HUES6 (cell line): ENCODE measurements at regions not wholly inside any gene's neighbourhood (a gene's known extent, or its start where the extent isn't known, plus 50 kb on each side); places are given as distances from the start of the nearest gene placed in this dataset.

Source experiments
- H3K27ac ChIP-seq: 2 replicates; pipeline ENCODE4 v1.7.0; 2013; ENCODE audit warnings: low read depth, mild to moderate bottlenecking, low read length, inconsistent platforms
- H3K27me3 ChIP-seq: 2 replicates; pipeline ENCODE4 v1.6.1; 2013; ENCODE audit warnings: low read length; ENCODE audit not compliant: control insufficient read depth, insufficient read depth
- H3K36me3 ChIP-seq: 2 replicates; pipeline ENCODE4 v1.6.1; 2013; ENCODE audit warnings: low read length; ENCODE audit not compliant: control insufficient read depth, insufficient read depth
- H3K4me1 ChIP-seq: 2 replicates; pipeline ENCODE4 v1.6.1; 2013; ENCODE audit warnings: low read length; ENCODE audit not compliant: control insufficient read depth, insufficient read depth
- H3K4me3 ChIP-seq: 2 replicates; pipeline ENCODE4 v1.5.1; 2013; ENCODE audit warnings: low read depth, low read length
- H3K9ac ChIP-seq: one replicate; pipeline ENCODE4 v1.6.1; 2013; ENCODE audit warnings: mild to moderate bottlenecking, low read length
- H3K9me3 ChIP-seq: 2 replicates; pipeline ENCODE4 v1.6.1; 2013; ENCODE audit warnings: low read depth, low read length; ENCODE audit not compliant: control insufficient read depth, insufficient read depth

GRCh38 chr7:18222636-18223035 is 195.0 kb upstream of the PRPS1L1 start:
- Histone ChIP-seq H3K27ac (no peak overlapping the region), H3K9me3 (no peaks in the 10 kb centered on the region), H3K9ac (no peak overlapping the region), H3K27me3 (no peaks in the 10 kb centered on the region), H3K36me3 (no peaks in the 10 kb centered on the region), H3K4me3 (no peak overlapping the region), H3K4me1 (no peaks in the 10 kb centered on the region)

- no peaks in the 10 kb centered on the region for H3K9me3 ChIP-seq
- no peak overlapping the region for H3K4me3 ChIP-seq
- no peak overlapping the region for H3K9ac ChIP-seq
- H3K36me3 ChIP-seq, result no peaks in the 10 kb centered on the region
- no peak overlapping the region for H3K27ac ChIP-seq
- no peaks in the 10 kb centered on the region for H3K27me3 ChIP-seq
- no peaks in the 10 kb centered on the region for H3K4me1 ChIP-seq
Measured at GRCh38 chr7:18224138-18224537, 196.5 kb upstream of the PRPS1L1 start.

- H3K9ac ChIP-seq, result no peak overlapping the region
- H3K27me3 ChIP-seq, result no peaks in the 10 kb centered on the region
- H3K36me3 ChIP-seq, result no peaks in the 10 kb centered on the region
- H3K9me3 ChIP-seq, result no peaks in the 10 kb centered on the region
- no peak overlapping the region for H3K4me3 ChIP-seq
- no peak overlapping the region for H3K27ac ChIP-seq
- no peaks in the 10 kb centered on the region for H3K4me1 ChIP-seq
Measured at GRCh38 chr7:18225067-18225466, 197.4 kb upstream of the PRPS1L1 start.

GRCh38 chr7:18226598-18226997 is 199.0 kb upstream of the PRPS1L1 start:
- no peaks in the 10 kb centered on the region for H3K4me1 ChIP-seq

GRCh38 chr7:18228686-18229085 is 201.0 kb upstream of the PRPS1L1 start:
- no peaks in the 10 kb centered on the region for H3K27me3 ChIP-seq
- H3K36me3 ChIP-seq, result no peaks in the 10 kb centered on the region
- H3K9me3 ChIP-seq, result no peaks in the 10 kb centered on the region
- no peak overlapping the region for H3K27ac ChIP-seq
- H3K4me3 ChIP-seq, result no peak overlapping the region
- no peak overlapping the region for H3K9ac ChIP-seq
- no peaks in the 10 kb centered on the region for H3K4me1 ChIP-seq

More at GRCh38 chr7:18226598-18226997, 199.0 kb upstream of the PRPS1L1 start:
- no peaks in the 10 kb centered on the region for H3K36me3 ChIP-seq
- H3K27ac ChIP-seq, result no peak overlapping the region
- H3K27me3 ChIP-seq, result no peaks in the 10 kb centered on the region
- H3K4me3 ChIP-seq, result no peak overlapping the region
- no peaks in the 10 kb centered on the region for H3K9me3 ChIP-seq
- H3K9ac ChIP-seq, result no peak overlapping the region

- Histone ChIP-seq H3K27ac (no peak overlapping the region), H3K9me3 (no peaks in the 10 kb centered on the region), H3K27me3 (no peaks in the 10 kb centered on the region), H3K4me3 (no peak overlapping the region), H3K9ac (no peak overlapping the region), H3K36me3 (no peaks in the 10 kb centered on the region), H3K4me1 (no peaks in the 10 kb centered on the region)
Measured at GRCh38 chr7:18230271-18230670, 202.6 kb upstream of the PRPS1L1 start.

GRCh38 chr7:18231854-18232253 is 204.2 kb upstream of the PRPS1L1 start:
- H3K9ac ChIP-seq, result no peak overlapping the region
- no peak overlapping the region for H3K4me3 ChIP-seq
- no peaks in the 10 kb centered on the region for H3K9me3 ChIP-seq
- no peak overlapping the region for H3K27ac ChIP-seq
- H3K4me1 ChIP-seq, result no peaks in the 10 kb centered on the region
- no peaks in the 10 kb centered on the region for H3K27me3 ChIP-seq
- no peaks in the 10 kb centered on the region for H3K36me3 ChIP-seq

GRCh38 chr7:18234519-18234918 is 206.9 kb upstream of the PRPS1L1 start:
- Histone ChIP-seq H3K36me3 (no peaks in the 10 kb centered on the region), H3K4me1 (no peaks in the 10 kb centered on the region), H3K9me3 (no peaks in the 10 kb centered on the region), H3K9ac (no peak overlapping the region), H3K27ac (no peak overlapping the region), H3K27me3 (no peaks in the 10 kb centered on the region), H3K4me3 (no peak overlapping the region)

- H3K36me3 ChIP-seq, result no peaks in the 10 kb centered on the region
- no peaks in the 10 kb centered on the region for H3K9me3 ChIP-seq
- H3K27ac ChIP-seq, result no peak overlapping the region
- H3K27me3 ChIP-seq, result no peaks in the 10 kb centered on the region
- H3K4me3 ChIP-seq, result no peak overlapping the region
- no peaks in the 10 kb centered on the region for H3K4me1 ChIP-seq
- no peak overlapping the region for H3K9ac ChIP-seq
Measured at GRCh38 chr7:18235819-18236218, 208.2 kb upstream of the PRPS1L1 start.

GRCh38 chr7:18239212-18239611 is 211.6 kb upstream of the PRPS1L1 start:
- no peaks in the 10 kb centered on the region for H3K4me1 ChIP-seq
- H3K9me3 ChIP-seq, result no peaks in the 10 kb centered on the region
- H3K4me3 ChIP-seq, result no peak overlapping the region
- H3K27me3 ChIP-seq, result no peaks in the 10 kb centered on the region
- no peak overlapping the region for H3K27ac ChIP-seq
- H3K9ac ChIP-seq, result no peak overlapping the region
- H3K36me3 ChIP-seq, result no peaks in the 10 kb centered on the region

GRCh38 chr7:18241543-18242231 is 214.0 kb upstream of the PRPS1L1 start:
- H3K36me3 ChIP-seq, result no peaks in the 10 kb centered on the region
- no peak overlapping the region for H3K27ac ChIP-seq
- no peak overlapping the region for H3K4me3 ChIP-seq

More at GRCh38 chr7:18241543-18242231, 214.0 kb upstream of the PRPS1L1 start:
- H3K9me3 ChIP-seq, result no peaks in the 10 kb centered on the region
- no peaks in the 10 kb centered on the region for H3K27me3 ChIP-seq
- no peak overlapping the region for H3K9ac ChIP-seq
- no peaks in the 10 kb centered on the region for H3K4me1 ChIP-seq
